Gastrocnemius medialis (tissue), 4 donors: ENCODE measurements at regions not wholly inside any gene's neighbourhood (a gene's known extent, or its start where the extent isn't known, plus 50 kb on each side); places are given as distances from the start of the nearest gene placed in this dataset.

Experiments used
- CTCF ChIP-seq, 5 experiments: fragments of 450-650 bp in 3 of 5; fragments of 200-600 bp in 2 of 5; sonication (generic) in 2 of 5; IDR thresholded peaks in 4 of 5; conservative IDR thresholded peaks in 1 of 5; 1 replicate in 4 of 5; 2 replicates in 1 of 5; pipeline ENCODE4 v1.5.1; 2016 to 2019; ENCODE audit warnings: antibody characterized with exemption in 5 of 5, mild to moderate bottlenecking in 3 of 5, moderate library complexity in 3 of 5
- POLR2A ChIP-seq, 2 donors: fragments of 450-650 bp; IDR thresholded peaks; one replicate each; pipeline ENCODE4 v1.6.1; 2017; ENCODE audit warnings: antibody characterized with exemption in 2 of 2, mild to moderate bottlenecking in 2 of 2, moderate library complexity in 2 of 2

GRCh38 chr15:70382762-70383458 is 285.2 kb upstream of the TLE3 start:
- TF ChIP-seq CTCF (IDR thresholded peaks at IDR 0.05 in 4 of 5, conservative IDR thresholded peaks at IDR 0.05 in 1 of 5) = no peak
- TF ChIP-seq POLR2A (IDR thresholded peaks at IDR 0.05) = no peak
